Activated naive CD8-positive, alpha-beta T cell treated with anti-CD3 and anti-CD28 coated beads, Interleukin-2, amount 50 U/mL, for 24 hours (primary cell): ENCODE measurements at regions not wholly inside any gene's neighbourhood (a gene's known extent, or its start where the extent isn't known, plus 50 kb on each side); places are given as distances from the start of the nearest gene placed in this dataset.

Experiments
- ATAC-seq: fragments of 150-1000 bp; cut with Tn5 transposase; one replicate; pipeline ENCODE4 v1.10.0; 2021
- DNase-seq: peaks from one replicate; pipeline ENCODE4 v3.0.0; 2021
- H3K27ac Mint-ChIP-seq: one replicate; pipeline ENCODE4 v1.8.0; 2021; ENCODE audit warnings: mild to moderate bottlenecking, mixed read lengths
- H3K27me3 Mint-ChIP-seq: one replicate; pipeline ENCODE4 v1.8.0; 2021; ENCODE audit warnings: mixed read lengths
- H3K36me3 Mint-ChIP-seq: one replicate; pipeline ENCODE4 v1.8.0; 2021; ENCODE audit warnings: low read depth, mixed read lengths
- H3K4me1 Mint-ChIP-seq: one replicate; pipeline ENCODE4 v1.8.0; 2021; ENCODE audit warnings: mixed read lengths
- H3K4me3 Mint-ChIP-seq: one replicate; pipeline ENCODE4 v1.8.0; 2021; ENCODE audit warnings: mild to moderate bottlenecking, moderate library complexity, mixed read lengths
- H3K9me3 Mint-ChIP-seq: one replicate; pipeline ENCODE4 v1.8.0; 2021; ENCODE audit warnings: mixed read lengths

DNA sequence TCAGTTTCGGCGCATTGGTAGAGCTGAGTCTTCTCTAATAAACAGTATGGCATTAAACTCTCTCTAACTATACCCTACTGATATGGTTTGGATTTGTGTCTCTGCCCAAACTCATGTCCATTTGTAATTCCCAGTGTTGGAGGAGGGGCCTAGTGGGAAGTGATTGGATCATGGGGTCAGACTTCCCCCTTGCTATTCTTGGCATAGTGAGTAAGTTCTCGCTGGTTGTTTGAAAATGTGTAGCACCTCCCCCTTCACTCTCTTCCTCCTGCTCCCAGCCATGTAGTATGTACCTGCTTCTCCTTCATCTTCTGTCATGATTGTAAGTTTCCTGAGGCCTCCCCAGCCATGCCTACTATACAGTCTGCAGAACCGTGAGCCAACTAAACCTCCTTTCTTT is 682.7 kb upstream of the ARGLU1 start:
- no peaks in the 10 kb centered on the region for H3K36me3 Mint-ChIP-seq
- no peak overlapping the region for H3K27ac Mint-ChIP-seq
- DNase-seq = no peak
- no peaks in the 10 kb centered on the region for H3K27me3 Mint-ChIP-seq
- no peak overlapping the region for H3K4me3 Mint-ChIP-seq
- H3K4me1 Mint-ChIP-seq = no peaks in the 10 kb centered on the region
- no peaks in the 10 kb centered on the region for H3K9me3 Mint-ChIP-seq
- ATAC-seq = no peak

DNA sequence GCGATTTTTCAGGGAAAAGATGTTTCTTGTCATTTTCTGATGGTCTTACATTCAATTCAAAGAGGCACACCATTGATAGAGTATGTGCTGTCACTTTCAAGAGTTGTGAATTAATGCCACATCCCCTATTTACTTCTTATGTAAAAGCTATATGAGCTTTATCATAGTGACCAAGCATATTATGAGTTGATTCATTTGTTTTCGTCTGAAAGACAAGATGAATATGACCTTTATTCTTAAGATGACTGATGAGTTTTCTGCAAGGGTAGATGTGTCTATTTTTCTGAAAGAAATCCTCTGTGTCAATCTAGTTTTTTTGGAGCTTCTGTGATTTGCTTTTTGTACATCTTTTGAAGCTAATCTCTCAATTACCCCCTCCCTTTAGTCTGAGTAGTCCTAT is 676.3 kb upstream of the ARGLU1 start:
- H3K4me3 Mint-ChIP-seq = no peak overlapping the region
- H3K27me3 Mint-ChIP-seq = no peaks in the 10 kb centered on the region
- H3K36me3 Mint-ChIP-seq = no peaks in the 10 kb centered on the region
- DNase-seq = no peak
- H3K27ac Mint-ChIP-seq = no peak overlapping the region
- H3K9me3 Mint-ChIP-seq = peaks cover 3% of the 10 kb centered on the region
- H3K4me1 Mint-ChIP-seq = no peaks in the 10 kb centered on the region
- ATAC-seq = no peak

DNA sequence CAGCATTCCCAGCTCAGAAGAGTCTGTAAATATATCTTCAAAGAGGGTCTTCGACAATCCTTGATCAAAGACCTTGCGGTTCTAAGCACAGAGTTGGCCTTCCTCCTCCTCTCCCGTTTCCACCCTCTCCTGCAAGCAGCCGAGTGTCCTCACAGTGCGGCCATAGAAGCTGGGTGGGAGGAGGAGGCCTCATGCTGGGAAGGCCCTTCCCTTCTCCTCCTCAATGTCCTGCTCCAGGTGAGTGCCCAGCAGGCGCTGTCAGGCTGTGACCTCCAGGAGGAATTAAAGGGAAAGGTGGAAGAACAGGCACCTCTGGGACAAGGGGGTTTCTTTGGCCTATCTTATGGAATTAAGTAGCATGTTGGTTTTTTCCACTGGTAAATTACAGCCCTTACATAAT is 674.2 kb upstream of the ARGLU1 start:
- H3K27ac Mint-ChIP-seq = no peak overlapping the region
- peaks cover 3% of the 10 kb centered on the region for H3K9me3 Mint-ChIP-seq
- H3K36me3 Mint-ChIP-seq = no peaks in the 10 kb centered on the region
- DNase-seq (no peak), ATAC-seq (no peak)
- no peaks in the 10 kb centered on the region for H3K4me1 Mint-ChIP-seq
- H3K27me3 Mint-ChIP-seq = no peaks in the 10 kb centered on the region
- no peak overlapping the region for H3K4me3 Mint-ChIP-seq

DNA sequence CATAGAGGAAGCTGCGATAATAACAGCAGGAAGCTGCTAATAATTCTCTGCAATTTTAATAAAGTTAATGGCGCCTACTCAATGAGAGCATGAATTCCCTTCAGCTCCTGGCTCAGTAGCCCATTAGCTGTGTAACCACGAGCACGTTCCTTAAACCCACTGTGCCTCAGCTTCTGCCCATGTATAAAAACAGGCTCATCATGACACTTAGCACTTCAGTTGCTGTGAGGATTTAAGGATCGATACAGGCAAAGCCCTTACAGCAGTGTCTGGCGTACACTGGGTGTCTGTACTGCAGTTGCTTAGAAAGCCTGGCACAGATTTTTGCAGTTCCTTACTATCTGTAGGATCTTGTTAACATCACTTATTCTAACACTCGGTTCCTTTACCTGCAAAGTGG is 673.4 kb upstream of the ARGLU1 start:
- DNase-seq = no peak
- no peaks in the 10 kb centered on the region for H3K4me1 Mint-ChIP-seq
- H3K27me3 Mint-ChIP-seq = no peaks in the 10 kb centered on the region
- no peak overlapping the region for H3K4me3 Mint-ChIP-seq
- no peak overlapping the region for H3K27ac Mint-ChIP-seq
- peaks cover 3% of the 10 kb centered on the region for H3K9me3 Mint-ChIP-seq
- no peak for ATAC-seq
- H3K36me3 Mint-ChIP-seq = no peaks in the 10 kb centered on the region

DNA sequence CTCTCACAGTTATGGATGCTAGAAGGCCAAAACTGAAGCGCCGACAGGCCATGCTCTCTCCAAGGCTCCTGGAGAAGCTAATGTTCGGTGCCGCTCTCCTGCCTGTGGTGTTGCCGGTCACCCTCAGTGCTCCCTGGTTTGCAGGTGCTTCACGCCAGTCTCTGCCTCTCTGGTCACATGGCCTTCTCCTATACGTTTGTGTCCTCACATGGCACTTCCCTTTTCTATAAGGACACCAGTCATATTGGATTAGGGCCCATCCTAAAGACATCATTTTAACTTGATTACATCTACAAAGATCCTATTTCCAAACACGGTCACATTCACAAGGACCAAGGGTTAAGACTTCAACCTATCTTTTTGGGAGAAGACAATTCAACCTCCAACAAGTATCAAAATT is 671.3 kb upstream of the ARGLU1 start:
- H3K9me3 Mint-ChIP-seq = peaks cover 3% of the 10 kb centered on the region
- ATAC-seq = no peak
- H3K27ac Mint-ChIP-seq = no peak overlapping the region

DNA sequence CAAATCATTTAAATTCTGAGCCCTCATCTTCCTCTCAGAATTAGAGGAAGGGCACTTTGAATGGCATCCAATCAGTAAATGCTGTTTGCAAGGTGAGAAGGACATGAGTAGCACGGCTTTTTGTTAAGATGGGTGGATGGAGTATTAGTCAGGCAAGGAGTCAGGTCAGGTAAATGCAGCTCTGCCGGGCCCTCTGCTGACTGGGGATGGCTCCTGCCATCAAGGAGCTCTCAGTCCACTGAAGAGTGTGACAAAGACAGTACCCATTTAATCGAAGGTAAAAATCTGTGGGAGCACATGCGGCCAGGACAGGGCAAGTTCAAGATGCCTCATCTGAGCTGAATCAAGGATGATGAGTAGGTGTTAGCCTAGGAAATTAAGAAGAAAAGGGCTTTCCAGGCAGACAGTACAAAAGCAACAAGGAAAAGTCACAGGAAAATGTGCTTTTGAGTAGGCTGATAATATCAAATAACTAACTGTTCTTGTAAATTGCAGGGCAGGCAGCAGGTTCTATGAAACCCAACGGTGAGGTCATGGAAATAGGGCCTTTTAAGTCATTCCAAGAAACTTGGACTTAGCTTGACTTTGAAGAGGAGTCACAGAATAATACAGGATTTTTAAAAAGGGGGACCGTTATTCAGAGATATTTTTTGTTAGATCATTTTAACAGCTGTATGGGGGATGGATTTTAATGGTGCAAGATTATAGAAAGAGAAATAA is 670.5 kb upstream of the ARGLU1 start:
- ATAC-seq (no peak), DNase-seq (no peak)
- no peak overlapping the region for H3K27ac Mint-ChIP-seq
- no peaks in the 10 kb centered on the region for H3K36me3 Mint-ChIP-seq
- no peaks in the 10 kb centered on the region for H3K27me3 Mint-ChIP-seq
- peaks cover 3% of the 10 kb centered on the region for H3K9me3 Mint-ChIP-seq
- no peaks in the 10 kb centered on the region for H3K4me1 Mint-ChIP-seq
- no peak overlapping the region for H3K4me3 Mint-ChIP-seq

More for the DNA sequence above, 671.3 kb upstream of the ARGLU1 start:
- Mint-ChIP-seq H3K36me3 (no peaks in the 10 kb centered on the region), H3K4me3 (no peak overlapping the region), H3K27me3 (no peaks in the 10 kb centered on the region), H3K4me1 (no peaks in the 10 kb centered on the region)
- no peak for DNase-seq

DNA sequence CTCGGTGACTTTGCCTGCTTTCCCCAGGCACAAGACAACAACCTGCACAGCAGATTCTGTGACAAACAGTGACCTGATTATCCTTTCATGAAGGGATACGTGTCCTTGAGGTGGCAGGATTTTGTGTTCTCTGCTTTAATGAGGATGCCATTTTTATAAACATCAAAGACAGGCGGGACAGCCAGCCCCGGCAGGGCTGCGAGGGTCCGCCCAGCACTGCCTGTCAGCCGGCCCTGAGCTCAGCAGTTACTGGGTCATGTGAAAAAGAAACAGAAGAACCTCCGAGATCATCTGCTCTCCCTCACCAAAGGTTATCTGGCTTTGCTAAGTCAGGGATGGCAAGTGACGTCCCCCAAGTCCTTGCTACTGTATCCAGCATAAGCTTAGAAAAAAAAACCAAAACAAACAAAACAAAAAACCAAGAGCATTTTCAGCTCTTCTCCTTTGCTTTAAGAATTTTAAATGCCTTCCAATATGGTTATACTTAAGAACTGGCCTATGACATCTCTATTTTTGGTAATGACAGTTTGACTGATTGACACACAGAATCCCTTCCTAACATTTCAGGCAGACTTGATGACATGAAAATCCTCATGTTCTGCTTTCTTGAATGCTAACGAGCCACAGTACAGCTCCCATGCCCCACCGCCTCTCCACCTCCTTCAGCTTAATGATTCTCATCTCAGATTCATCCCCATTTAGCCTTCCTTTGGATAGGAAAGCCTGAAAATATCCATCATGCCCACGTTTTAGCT is 666.6 kb upstream of the ARGLU1 start:
- no peak for DNase-seq
- ATAC-seq = no peak
- H3K27me3 Mint-ChIP-seq = peaks cover 2% of the 10 kb centered on the region
- no peaks in the 10 kb centered on the region for H3K9me3 Mint-ChIP-seq
- H3K27ac Mint-ChIP-seq = no peak overlapping the region
- H3K36me3 Mint-ChIP-seq = no peaks in the 10 kb centered on the region
- no peak overlapping the region for H3K4me3 Mint-ChIP-seq
- no peaks in the 10 kb centered on the region for H3K4me1 Mint-ChIP-seq

DNA sequence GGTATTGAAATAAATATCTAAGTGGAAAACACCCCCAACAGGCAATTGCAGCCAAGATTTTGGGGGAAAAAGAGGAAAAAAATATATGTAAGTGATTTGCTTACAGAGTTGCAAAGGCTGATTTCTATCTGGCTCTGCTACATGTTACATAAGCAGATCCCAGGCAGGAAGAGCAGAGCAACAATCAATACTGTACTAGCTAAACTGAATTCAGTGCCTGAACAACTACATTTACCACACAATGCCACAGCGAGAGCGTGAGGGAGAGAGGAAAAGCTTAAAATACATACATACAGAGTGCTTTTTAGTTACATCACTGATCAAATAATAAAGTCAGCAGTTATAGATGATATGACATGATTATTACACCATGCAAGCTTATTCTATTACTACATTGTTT is 665.6 kb upstream of the ARGLU1 start:
- Mint-ChIP-seq H3K9me3 (no peaks in the 10 kb centered on the region), H3K36me3 (no peaks in the 10 kb centered on the region), H3K4me1 (no peaks in the 10 kb centered on the region), H3K4me3 (no peak overlapping the region), H3K27ac (no peak overlapping the region), H3K27me3 (peaks cover 2% of the 10 kb centered on the region)
- ATAC-seq (no peak), DNase-seq (no peak)

DNA sequence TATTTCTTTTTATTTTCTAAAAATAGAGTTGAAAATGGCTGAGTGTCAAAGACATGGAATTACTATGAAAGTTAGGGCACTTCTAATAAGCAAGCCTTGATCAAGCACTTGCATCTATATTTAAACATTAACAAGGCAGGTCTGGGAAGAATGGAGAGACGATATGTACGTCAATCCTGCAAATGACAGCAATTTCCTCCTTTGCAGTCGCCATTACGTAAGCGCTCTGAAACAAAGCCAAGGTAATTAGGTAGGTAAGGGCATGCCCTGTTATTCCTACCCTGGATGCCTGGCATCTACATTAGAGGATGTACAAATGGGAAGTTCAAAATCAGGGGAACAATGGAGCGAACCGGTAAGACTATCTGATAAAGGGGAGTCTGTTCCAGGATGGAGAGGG is 664.0 kb upstream of the ARGLU1 start:
- DNase-seq = no peak
- Mint-ChIP-seq H3K27me3 (peaks cover 2% of the 10 kb centered on the region), H3K9me3 (no peaks in the 10 kb centered on the region), H3K4me3 (no peak overlapping the region), H3K27ac (no peak overlapping the region), H3K4me1 (no peaks in the 10 kb centered on the region), H3K36me3 (no peaks in the 10 kb centered on the region)
- ATAC-seq = no peak

DNA sequence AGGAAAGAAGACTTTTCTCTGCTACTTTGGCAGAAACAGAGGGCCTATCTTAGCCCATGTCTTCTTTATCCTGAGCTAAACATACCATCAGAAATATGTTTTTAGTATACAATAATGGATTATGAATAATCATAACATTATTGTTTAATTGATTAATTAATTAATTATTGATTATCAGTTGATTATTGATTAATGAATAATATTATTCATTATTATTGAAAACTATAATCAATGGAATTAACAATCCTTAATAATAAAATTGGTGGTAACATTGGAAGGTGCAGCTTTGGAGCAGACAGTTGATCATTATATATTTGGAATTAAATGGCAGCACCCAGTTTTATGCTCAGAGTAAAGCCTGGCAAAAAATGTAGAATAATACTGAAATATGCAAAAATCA is 655.9 kb upstream of the ARGLU1 start:
- Mint-ChIP-seq H3K4me1 (no peaks in the 10 kb centered on the region), H3K9me3 (no peaks in the 10 kb centered on the region), H3K36me3 (no peaks in the 10 kb centered on the region), H3K4me3 (no peak overlapping the region), H3K27me3 (no peaks in the 10 kb centered on the region), H3K27ac (no peak overlapping the region)
- DNase-seq = no peak
- no peak for ATAC-seq

DNA sequence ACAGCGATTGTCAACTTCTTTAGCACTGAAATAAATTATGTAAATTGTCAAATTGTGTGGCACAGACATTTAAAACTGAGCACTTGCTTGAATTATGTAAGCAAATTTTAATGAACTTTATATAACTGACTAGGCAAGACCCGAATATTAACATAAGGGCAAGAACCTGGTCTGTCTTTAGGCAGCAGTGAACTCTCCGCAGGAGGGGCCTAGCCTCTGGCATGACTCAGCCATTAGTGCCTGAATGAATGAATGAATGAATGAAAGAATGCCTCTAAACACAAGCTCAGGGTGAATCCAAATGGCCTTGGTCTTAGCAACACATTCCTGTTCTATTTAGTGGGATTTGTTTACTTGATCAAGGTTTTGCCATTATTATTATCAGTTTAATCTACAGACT is 654.7 kb upstream of the ARGLU1 start:
- Mint-ChIP-seq H3K4me1 (no peaks in the 10 kb centered on the region), H3K27me3 (no peaks in the 10 kb centered on the region), H3K9me3 (no peaks in the 10 kb centered on the region), H3K36me3 (no peaks in the 10 kb centered on the region), H3K27ac (no peak overlapping the region), H3K4me3 (no peak overlapping the region)
- DNase-seq (no peak), ATAC-seq (no peak)

DNA sequence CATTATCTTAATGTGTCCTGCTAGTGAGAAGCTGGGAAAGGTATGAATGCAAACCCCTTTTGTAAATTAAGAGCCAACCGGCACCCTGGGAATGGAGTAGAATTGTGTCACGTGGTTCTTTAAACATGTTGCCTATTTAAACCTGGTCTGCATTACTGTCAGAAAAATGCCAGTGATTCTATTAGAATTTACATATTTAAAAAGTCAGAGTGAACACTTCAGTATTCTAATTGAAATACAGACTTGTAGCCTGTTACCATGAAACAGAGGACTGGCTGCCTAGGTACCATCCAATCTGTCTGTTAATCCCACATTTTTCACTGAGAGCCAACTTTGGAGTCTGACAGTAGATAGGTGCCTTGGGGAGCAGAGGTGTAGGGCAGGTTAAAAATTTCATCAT is 652.3 kb upstream of the ARGLU1 start:
- no peak overlapping the region for H3K27ac Mint-ChIP-seq
- H3K4me1 Mint-ChIP-seq = no peaks in the 10 kb centered on the region
- no peaks in the 10 kb centered on the region for H3K36me3 Mint-ChIP-seq
- ATAC-seq = no peak
- no peaks in the 10 kb centered on the region for H3K9me3 Mint-ChIP-seq
- H3K4me3 Mint-ChIP-seq = no peak overlapping the region
- no peak for DNase-seq
- H3K27me3 Mint-ChIP-seq = no peaks in the 10 kb centered on the region

DNA sequence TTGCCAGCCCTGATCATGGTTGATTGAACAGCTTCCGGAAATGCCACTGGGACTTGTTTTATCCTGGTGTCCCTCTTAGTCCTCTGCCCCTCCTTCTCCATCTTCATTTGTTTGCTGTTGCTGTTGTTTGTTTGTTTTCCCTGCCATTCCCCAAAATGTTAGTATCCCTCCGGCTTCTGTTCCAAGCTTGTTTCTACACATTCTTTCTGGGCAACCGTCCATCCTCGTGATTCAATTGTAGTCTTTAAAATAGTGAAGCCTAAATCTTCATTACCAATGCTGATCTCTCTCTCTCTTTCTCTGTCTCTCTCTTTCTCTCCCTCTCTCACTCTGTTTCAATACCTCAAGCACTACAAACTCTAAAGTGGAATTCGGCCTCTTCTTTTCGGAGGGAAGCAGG is 649.3 kb upstream of the ARGLU1 start:
- Mint-ChIP-seq H3K27ac (no peak overlapping the region), H3K27me3 (no peaks in the 10 kb centered on the region), H3K4me1 (no peaks in the 10 kb centered on the region), H3K36me3 (no peaks in the 10 kb centered on the region), H3K4me3 (no peak overlapping the region), H3K9me3 (no peaks in the 10 kb centered on the region)
- DNase-seq = no peak
- ATAC-seq = no peak

DNA sequence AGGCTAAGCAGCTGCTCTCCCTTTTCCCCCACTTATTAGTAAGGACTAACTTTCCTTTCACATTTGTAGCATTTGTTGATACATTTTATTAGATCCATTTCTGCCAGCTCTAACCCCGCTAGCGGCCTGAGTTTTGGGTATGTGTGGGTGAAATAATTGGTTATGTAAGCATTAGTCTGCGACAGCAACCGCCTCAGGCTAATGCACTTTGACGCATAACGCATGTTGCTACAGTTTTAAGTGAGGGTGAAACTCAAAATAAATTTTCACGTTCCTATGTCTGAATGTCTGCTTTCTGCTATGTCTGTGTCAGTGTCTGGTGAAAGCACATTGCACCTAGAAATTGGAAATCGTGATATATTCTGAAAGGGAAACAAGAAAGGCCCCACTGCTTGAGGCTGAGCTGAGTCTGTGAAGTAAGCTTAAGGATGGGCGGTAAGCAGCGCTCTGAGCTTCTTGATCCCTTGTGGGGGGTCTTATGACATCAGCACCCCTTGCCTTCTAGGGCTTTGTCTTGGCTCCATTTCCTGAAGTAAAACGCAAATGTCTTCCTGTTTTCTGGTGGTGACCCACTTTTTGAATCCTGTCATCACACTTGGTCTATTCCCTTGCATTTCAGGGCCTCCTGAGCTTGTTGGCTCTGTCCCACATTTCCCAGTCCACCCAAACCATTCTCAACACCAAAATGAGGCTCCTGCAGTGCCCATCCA is 648.3 kb upstream of the ARGLU1 start:
- Mint-ChIP-seq H3K4me1 (no peaks in the 10 kb centered on the region), H3K9me3 (no peaks in the 10 kb centered on the region), H3K36me3 (no peaks in the 10 kb centered on the region), H3K4me3 (no peak overlapping the region), H3K27me3 (no peaks in the 10 kb centered on the region), H3K27ac (no peak overlapping the region)
- no peak for ATAC-seq
- DNase-seq = no peak

DNA sequence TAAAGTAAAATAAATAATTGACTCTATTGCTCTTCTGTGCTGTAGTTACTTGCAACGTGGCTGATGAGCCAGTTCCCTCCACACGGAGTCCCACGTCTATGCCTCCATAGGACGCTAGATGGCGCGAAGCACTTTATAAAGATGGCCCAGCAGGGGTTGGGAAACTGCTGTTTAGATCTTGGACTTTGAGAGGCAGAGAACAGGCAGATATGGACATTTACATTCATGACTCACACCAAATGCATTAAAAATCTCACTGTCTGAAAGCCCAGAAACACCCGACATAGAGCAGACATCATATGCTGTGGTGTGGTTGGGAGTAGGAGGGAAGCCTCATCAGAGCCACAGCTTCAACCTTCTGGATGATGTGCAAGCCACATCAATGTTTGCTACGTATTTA is 643.1 kb upstream of the ARGLU1 start:
- Mint-ChIP-seq H3K27ac (no peak overlapping the region), H3K4me1 (no peaks in the 10 kb centered on the region), H3K9me3 (no peaks in the 10 kb centered on the region), H3K27me3 (peaks cover 1% of the 10 kb centered on the region), H3K36me3 (no peaks in the 10 kb centered on the region), H3K4me3 (no peak overlapping the region)
- ATAC-seq (peak; percentile 86), DNase-seq (peak; percentile 51)
